GM23248 (cell line): ENCODE measurements at regions not wholly inside any gene's neighbourhood (a gene's known extent, or its start where the extent isn't known, plus 50 kb on each side); places are given as distances from the start of the nearest gene placed in this dataset.

Experiments used
- EZH2 ChIP-seq: fragments of 200-600 bp; sonication (generic); IDR thresholded peaks from 2 replicates; pipeline ENCODE4 v1.6.1; 2018; ENCODE audit warnings: antibody characterized with exemption, mild to moderate bottlenecking; ENCODE audit not compliant: insufficient read depth, poor library complexity, severe bottlenecking
- EZH2phosphoT487 ChIP-seq: fragments of 200-600 bp; sonication (generic); IDR thresholded peaks from 2 replicates; pipeline ENCODE4 v1.6.1; 2018; ENCODE audit warnings: antibody characterized with exemption, moderate library complexity, mild to moderate bottlenecking, low read depth; ENCODE audit not compliant: insufficient read depth

- TF ChIP-seq EZH2phosphoT487 (no peak), EZH2 (no peak)
Observed at GRCh38 chr5:152056931-152057330, 132.3 kb upstream of the GLRA1 start.
